ENCODE measurements at regions not wholly inside any gene's neighbourhood (a gene's known extent, or its start where the extent isn't known, plus 50 kb on each side); places are given as distances from the start of the nearest gene placed in this dataset.
A peak's percentile ranks its signal among the peaks of the same experiment; 100 is the strongest.

GRCh38 chr6:73969971-73970970 is 274.3 kb downstream of the CD109 start:
- intact Hi-C loops (cut with micrococcal nuclease): loop anchor here (5.0 kb wide), 3 partner anchors 228 to 1237 kb away; partner anchors contain the start of gene COL12A1
- H3K4me2 ChIP-seq (ENCODE audit: low read length): no peak overlapping the region
- ChIA-PET CTCF (interaction anchor here (0.5 to 0.7 kb wide), 3 partner anchors 118 to 372 kb away, joined by 3 to 5 read pairs (median 4); no protein-coding TSS in a partner anchor), POLR2A (ENCODE audit: unreplicated experiment) (no interaction called here)
- BruUV-seq (replicated peaks): no TSS peak
- H3K4me1 ChIP-seq (ENCODE audit: insufficient read depth, low read length): peaks cover 18% of the 10 kb centered on the region
- no peak overlapping the region for H3K27ac ChIP-seq (ENCODE audit: low read length)
- no peak overlapping the region for H3K9ac ChIP-seq (ENCODE audit: low read length)
- H2AFZ ChIP-seq (ENCODE audit: low read length): no peak overlapping the region
- no peaks in the 10 kb centered on the region for H3K9me3 ChIP-seq (ENCODE audit: low read length)
- H3K4me3 ChIP-seq (ENCODE audit: low read length): no peak overlapping the region
- no peaks in the 10 kb centered on the region for H4K20me1 ChIP-seq (ENCODE audit: low read length)
- ATAC-seq (peak; percentile 45), DNase-seq (peak; percentile 68)
- no peaks in the 10 kb centered on the region for H3K27me3 ChIP-seq (ENCODE audit: low read length)
- no peak for TF ChIP-seq EZH2 (IDR thresholded peaks at IDR 0.05; ENCODE audit: low read length, unreplicated experiment)
- no peak for TF ChIP-seq EZH2phosphoT487 (IDR thresholded peaks at IDR 0.05; ENCODE audit: borderline replicate concordance, low read length)
- peak; percentile 82 for TF ChIP-seq CTCF (conservative IDR thresholded peaks at IDR 0.05; ENCODE audit: low read depth, low read length)
- no peaks in the 10 kb centered on the region for H3K36me3 ChIP-seq (ENCODE audit: low read depth, low read length)
- H3F3A ChIP-seq (ENCODE audit: low read length, unreplicated experiment): no peaks in the 10 kb centered on the region
- H3K9me2 ChIP-seq (replicated peaks; ENCODE audit: low read length): no peaks in the 10 kb centered on the region
- H3K79me2 ChIP-seq (ENCODE audit: low read length): no peaks in the 10 kb centered on the region

GRCh38 chr6:73968221-73968757 is 272.3 kb downstream of the CD109 start:
- H3K27ac ChIP-seq (ENCODE audit: low read length): no peak overlapping the region
- intact Hi-C loops (cut with micrococcal nuclease): loop anchor here (5.0 kb wide), 1 partner anchor 226 kb away; no protein-coding TSS in a partner anchor
- peak overlapping the region; percentile 6; the same call in 1 of the 2 replicates for H3K4me2 ChIP-seq (ENCODE audit: low read length)
- TF ChIP-seq EZH2phosphoT487 (IDR thresholded peaks at IDR 0.05; ENCODE audit: borderline replicate concordance, low read length): no peak
- no peak for TF ChIP-seq EZH2 (IDR thresholded peaks at IDR 0.05; ENCODE audit: low read length, unreplicated experiment)
- TF ChIP-seq CTCF (conservative IDR thresholded peaks at IDR 0.05; ENCODE audit: low read depth, low read length): no peak
- H4K20me1 ChIP-seq (ENCODE audit: low read length): no peaks in the 10 kb centered on the region
- CTCF ChIA-PET: interaction anchor here (0.6 to 0.7 kb wide), 2 partner anchors 15 to 48 kb away, joined by 3 to 4 read pairs; no protein-coding TSS in a partner anchor
- no peaks in the 10 kb centered on the region for H3K9me3 ChIP-seq (ENCODE audit: low read length)
- no peak overlapping the region for H3K9ac ChIP-seq (ENCODE audit: low read length)
- H3K9me2 ChIP-seq (replicated peaks; ENCODE audit: low read length): no peaks in the 10 kb centered on the region
- H2AFZ ChIP-seq (ENCODE audit: low read length): no peak overlapping the region
- no peak overlapping the region for H3K4me3 ChIP-seq (ENCODE audit: low read length)
- ATAC-seq: peak; percentile 58
- H3K27me3 ChIP-seq (ENCODE audit: low read length): no peaks in the 10 kb centered on the region
- H3F3A ChIP-seq (ENCODE audit: low read length, unreplicated experiment): no peaks in the 10 kb centered on the region
- peaks cover 18% of the 10 kb centered on the region for H3K4me1 ChIP-seq (ENCODE audit: insufficient read depth, low read length)
- no peaks in the 10 kb centered on the region for H3K36me3 ChIP-seq (ENCODE audit: low read depth, low read length)
- DNase-seq: peak; percentile 36
- no TSS peak for BruUV-seq (replicated peaks)
- no peaks in the 10 kb centered on the region for H3K79me2 ChIP-seq (ENCODE audit: low read length)
- POLR2A ChIA-PET (ENCODE audit: unreplicated experiment): interaction anchor here (0.6 kb wide), 1 partner anchor 13 kb away, joined by 3 read pairs; no protein-coding TSS in a partner anchor
